Superior temporal gyrus (tissue), 1 donor: ENCODE measurements at regions not wholly inside any gene's neighbourhood (a gene's known extent, or its start where the extent isn't known, plus 50 kb on each side); places are given as distances from the start of the nearest gene placed in this dataset.

Experiments
- DNase-seq: peaks from one replicate; pipeline ENCODE4 v3.0.0-alpha.2; 2016; ENCODE audit errors: extremely low spot score

- no peak for DNase-seq
These were observed 289.1 kb downstream of the ICOS start for GRCh38 chr2:204225671-204226073.

DNA sequence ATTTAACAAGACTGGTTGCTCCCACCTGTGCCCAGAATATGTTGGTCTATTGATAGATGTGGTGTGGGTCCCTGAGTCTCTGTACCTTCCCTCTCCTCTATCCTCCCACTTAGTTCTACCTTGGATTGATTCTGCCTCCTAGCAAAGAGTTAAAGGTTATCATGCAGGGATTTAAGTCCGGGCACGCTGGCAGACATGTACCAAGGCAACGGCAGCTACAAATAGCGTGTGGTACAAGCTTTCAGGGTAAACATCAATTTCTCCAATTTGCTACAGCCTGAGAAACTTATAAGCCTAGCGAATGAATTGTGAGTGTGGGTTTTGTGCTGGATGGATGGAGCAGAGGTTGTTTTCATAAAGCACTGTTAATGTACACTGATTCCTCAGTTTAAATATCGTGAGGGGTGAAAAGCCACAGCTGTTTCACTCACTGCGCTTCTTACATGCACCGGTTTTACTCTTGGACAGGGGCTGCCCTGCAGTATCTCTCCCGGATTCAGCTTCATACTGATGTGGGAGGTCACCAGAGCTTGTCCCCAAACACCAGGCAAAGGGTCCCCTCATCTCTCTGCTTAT, 289.8 kb downstream of the ICOS start:
- DNase-seq: no peak

DNA sequence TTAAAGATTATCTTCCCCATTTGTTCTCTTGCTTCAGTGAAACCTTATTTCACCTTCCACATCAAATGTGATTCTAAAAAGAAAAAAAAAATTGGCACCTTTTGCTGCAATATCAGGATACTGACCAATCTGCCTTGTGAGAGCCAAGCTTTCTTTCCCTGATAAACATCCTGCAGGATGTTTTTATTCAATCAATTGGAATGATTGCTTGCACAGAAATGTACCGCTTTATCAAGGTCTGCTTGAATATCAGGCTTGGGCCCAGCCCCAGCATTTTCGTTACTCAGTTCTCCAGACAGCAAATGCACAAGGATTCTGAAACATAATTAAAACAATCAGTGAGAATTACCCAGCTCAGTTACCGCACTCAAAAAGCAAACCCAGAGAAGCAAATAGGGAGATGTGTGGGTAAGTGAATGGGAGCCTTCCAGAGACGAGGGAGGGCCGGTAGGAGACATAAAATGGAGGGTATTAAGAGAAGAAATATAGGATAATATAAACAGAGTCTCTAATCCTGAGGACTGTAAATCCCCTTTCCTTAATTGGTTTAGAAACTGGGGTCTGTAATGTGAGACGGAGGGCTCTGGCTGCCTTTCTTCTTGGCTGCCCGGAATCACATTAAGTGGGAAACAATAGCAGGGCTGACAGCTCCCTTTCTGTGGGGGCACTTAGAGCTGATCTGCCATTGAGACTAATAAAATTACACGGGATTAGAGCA, 291.8 kb downstream of the ICOS start:
- DNase-seq: no peak

- DNase-seq: no peak
These were observed 297.7 kb downstream of the ICOS start for GRCh38 chr2:204234248-204234647.

GRCh38 chr2:204234879-204235278, 298.3 kb downstream of the ICOS start:
- no peak for DNase-seq

- no peak for DNase-seq
These were observed 300.9 kb downstream of the ICOS start for GRCh38 chr2:204237416-204237815.

- no peak for DNase-seq
These were observed 303.0 kb downstream of the ICOS start for GRCh38 chr2:204239411-204240165.

- DNase-seq: no peak
These were observed 304.3 kb upstream of the PARD3B start for GRCh38 chr2:204240961-204241360.

DNA sequence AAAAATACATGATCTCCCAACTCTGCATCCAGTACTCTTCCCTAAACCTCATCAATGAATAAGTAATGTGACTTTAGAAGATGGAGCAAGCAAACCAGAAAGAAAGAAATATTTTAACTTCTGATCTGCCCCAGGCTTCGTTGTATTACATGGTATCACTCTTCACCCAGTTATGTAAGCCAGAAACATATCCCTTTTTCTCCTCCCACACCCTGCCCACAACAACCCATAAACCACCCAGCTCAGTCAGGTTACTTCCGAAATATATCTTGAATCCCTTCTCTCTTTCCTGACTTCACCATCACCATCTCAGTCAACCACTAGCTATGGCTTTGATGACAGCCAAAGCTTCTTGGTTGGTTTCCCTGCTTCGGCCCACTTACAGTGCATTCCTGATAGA, 295.8 kb upstream of the PARD3B start:
- DNase-seq: no peak

DNA sequence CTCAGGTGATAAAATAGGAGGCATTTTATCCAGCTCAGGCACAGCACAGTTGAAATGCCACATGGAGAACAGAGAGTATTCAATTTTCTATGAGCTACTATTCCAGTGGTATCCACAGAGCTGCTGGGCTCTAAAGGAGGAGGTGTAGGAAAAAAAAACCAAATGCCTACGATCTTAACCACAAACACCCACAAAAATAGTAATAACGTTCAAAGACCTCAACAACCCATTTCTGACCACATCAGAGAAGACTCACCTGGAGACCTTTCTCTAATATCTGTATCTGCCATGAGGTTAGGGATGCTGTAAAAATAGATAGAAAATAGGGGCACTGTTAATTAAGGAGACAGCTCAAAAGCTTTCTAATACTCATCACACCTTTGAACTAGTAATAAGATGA, 294.6 kb upstream of the PARD3B start:
- DNase-seq: no peak

GRCh38 chr2:204251158-204251997, 293.9 kb upstream of the PARD3B start:
- DNase-seq: no peak

GRCh38 chr2:204251998-204252376, 293.3 kb upstream of the PARD3B start:
- DNase-seq: no peak

DNA sequence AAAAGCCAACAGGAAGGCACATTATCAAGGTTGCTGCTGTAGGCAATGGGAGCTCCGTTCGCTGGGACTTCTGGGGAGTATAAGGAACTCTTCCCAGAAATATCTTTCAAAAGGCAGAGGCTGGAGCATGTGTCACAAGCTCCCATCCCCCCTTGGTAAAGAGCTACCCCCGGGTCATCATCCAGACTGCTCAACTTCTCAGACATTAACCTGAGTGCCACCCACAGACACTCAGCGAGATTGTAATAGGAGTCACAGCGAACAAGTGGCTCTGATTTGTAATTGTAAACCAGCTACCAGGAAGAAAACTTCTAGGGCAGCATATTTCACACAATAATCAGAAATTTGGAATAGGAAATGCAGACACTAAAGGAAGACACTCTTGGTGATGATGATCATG, 290.2 kb upstream of the PARD3B start:
- no peak for DNase-seq

DNA sequence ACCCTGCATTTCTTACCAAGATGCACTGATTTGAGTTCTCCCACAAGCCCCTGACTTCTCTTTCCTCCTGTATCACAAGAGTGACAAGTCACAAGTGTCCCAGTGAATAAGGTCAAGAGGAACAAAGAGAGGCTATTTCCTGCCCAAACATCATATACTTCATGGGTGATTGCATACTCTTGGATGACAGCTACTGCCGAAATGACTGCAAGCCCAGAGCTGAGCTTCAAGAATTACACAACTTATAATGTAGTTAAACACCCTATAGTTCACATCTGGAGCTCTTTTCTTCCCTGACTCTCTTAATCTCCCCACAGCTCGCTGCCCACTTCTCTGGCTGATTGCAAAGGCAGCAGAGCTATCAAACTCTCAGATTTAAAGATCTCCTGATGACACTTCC, 289.7 kb upstream of the PARD3B start:
- DNase-seq: no peak

DNA sequence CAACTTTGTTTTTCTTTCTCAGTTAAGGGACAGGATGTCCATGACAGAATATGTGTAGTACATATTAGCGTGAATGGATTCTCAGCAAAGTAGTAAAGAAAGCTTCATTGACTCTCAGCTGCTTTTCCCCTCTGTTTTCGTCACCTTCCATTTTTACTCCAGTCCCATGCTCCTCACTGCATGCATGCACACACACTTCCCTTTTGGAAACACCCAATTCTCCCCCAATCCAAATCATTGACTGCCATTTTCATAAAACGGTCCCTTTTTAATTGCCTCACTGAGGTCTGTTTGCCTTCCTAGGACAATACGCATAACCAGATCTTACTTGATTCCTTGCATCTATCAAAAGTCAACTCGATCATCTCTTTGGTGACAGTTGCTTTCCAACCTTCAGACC, 287.5 kb upstream of the PARD3B start:
- DNase-seq: no peak

GRCh38 chr2:204258890-204259289, 286.4 kb upstream of the PARD3B start:
- no peak for DNase-seq

- peak; percentile 93 for DNase-seq
These were observed 285.0 kb upstream of the PARD3B start for GRCh38 chr2:204260162-204260877.

GRCh38 chr2:204260901-204261300, 284.4 kb upstream of the PARD3B start:
- DNase-seq: no peak

GRCh38 chr2:204261846-204262245, 283.4 kb upstream of the PARD3B start:
- peak; percentile 46 for DNase-seq

DNA sequence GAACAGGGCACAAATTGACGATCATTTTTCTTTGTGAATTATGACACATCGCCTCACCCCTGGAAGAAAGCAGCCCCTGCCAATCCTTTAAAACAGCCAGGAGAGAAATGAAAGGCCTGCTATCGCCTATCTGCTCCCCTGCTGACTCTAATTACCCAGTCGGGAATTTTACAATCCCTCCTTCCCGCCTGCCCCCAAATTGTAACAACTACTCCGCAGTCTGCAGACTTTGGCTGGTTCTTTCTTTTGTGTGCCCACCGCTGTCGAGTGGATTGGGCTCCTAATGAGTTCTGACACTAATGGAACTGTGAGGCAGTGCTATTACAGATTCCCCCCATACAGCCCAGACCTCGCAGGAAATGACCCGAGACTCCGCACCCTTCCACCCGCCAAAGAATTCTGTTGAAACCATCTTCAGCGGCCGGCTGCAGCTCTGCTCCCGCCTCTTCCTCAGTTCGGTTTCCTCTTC, 281.2 kb upstream of the PARD3B start:
- no peak for DNase-seq

GRCh38 chr2:204264621-204265140, 280.6 kb upstream of the PARD3B start:
- no peak for DNase-seq
